Ovary (tissue), 3 donors: ENCODE measurements at regions not wholly inside any gene's neighbourhood (a gene's known extent, or its start where the extent isn't known, plus 50 kb on each side); places are given as distances from the start of the nearest gene placed in this dataset.

Experiments used
- POLR2A ChIP-seq: fragments of 450-650 bp; IDR thresholded peaks from one replicate; pipeline ENCODE4 v1.6.1; 2017; ENCODE audit warnings: antibody characterized with exemption, mild to moderate bottlenecking, moderate library complexity
- TF ChIP-seq, protein P1 (sequence below), 3 donors: fragments of 450-650 bp in 2 of 3; fragments of 200-600 bp in 1 of 3; IDR thresholded peaks; one replicate each; pipeline versions ENCODE4 v1.5.1 to v1.8.0; 2016 to 2022; ENCODE audit warnings: antibody characterized with exemption in 3 of 3, mild to moderate bottlenecking in 1 of 3
- donor health status: DM: no; HTN: no; CAD: no.

DNA sequence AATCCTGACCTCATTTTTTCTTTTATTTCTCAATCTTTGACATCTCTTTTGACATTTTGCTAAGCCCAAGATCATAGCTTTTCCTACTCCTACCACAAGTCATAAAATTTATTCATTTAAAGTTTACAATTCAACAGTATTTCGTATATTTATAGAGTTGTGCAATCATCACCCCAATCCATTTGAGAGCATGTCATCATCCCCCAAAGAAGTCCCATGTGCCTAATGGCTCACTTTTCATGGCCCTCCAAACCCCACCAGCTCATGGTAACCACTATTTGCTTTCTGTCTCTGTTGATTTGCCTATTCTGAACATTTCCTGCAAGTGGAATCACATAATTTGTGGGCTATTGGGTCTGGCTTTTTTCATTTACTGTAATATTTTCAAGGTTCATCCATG lies 52.5 kb upstream of the GLI3 start:
- TF ChIP-seq, protein P1, sequence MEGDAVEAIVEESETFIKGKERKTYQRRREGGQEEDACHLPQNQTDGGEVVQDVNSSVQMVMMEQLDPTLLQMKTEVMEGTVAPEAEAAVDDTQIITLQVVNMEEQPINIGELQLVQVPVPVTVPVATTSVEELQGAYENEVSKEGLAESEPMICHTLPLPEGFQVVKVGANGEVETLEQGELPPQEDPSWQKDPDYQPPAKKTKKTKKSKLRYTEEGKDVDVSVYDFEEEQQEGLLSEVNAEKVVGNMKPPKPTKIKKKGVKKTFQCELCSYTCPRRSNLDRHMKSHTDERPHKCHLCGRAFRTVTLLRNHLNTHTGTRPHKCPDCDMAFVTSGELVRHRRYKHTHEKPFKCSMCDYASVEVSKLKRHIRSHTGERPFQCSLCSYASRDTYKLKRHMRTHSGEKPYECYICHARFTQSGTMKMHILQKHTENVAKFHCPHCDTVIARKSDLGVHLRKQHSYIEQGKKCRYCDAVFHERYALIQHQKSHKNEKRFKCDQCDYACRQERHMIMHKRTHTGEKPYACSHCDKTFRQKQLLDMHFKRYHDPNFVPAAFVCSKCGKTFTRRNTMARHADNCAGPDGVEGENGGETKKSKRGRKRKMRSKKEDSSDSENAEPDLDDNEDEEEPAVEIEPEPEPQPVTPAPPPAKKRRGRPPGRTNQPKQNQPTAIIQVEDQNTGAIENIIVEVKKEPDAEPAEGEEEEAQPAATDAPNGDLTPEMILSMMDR (IDR thresholded peaks at IDR 0.05): no peak
- no peak for TF ChIP-seq POLR2A
